CD14-positive monocyte (primary cell): ENCODE measurements at regions not wholly inside any gene's neighbourhood (a gene's known extent, or its start where the extent isn't known, plus 50 kb on each side); places are given as distances from the start of the nearest gene placed in this dataset.

Source experiments
- DNase-seq, 3 donors: peaks; one replicate each; pipeline ENCODE4 v3.0.0-alpha.2; 2011 to 2022
- H2AFZ ChIP-seq: 2 replicates; pipeline ENCODE4 v1.6.0; 2012; ENCODE audit warnings: mild to moderate bottlenecking, low read depth, low read length, inconsistent platforms; ENCODE audit not compliant: insufficient read depth, poor library complexity, severe bottlenecking
- H3K27ac ChIP-seq, 2 donors: 1 replicate in 1 of 2; 2 replicates in 1 of 2; pipeline ENCODE4 v1.5.1; 2012 to 2013; ENCODE audit warnings: low read length in 2 of 2, control low read depth in 1 of 2, inconsistent platforms in 1 of 2, low read depth in 1 of 2, mild to moderate bottlenecking in 1 of 2
- H3K27me3 ChIP-seq, 2 donors: one replicate each; pipeline versions ENCODE4 v1.6.0 to v1.6.1; 2011 to 2013; ENCODE audit warnings: low read length in 2 of 2; ENCODE audit not compliant: control insufficient read depth in 2 of 2, insufficient read depth in 2 of 2
- H3K36me3 ChIP-seq, 2 donors: replicated peaks in 1 of 2; 1 replicate in 1 of 2; 2 replicates in 1 of 2; pipeline versions ENCODE4 v1.5.1 to v1.6.1; 2012 to 2013; ENCODE audit warnings: low read length in 2 of 2, control low read depth in 1 of 2, inconsistent platforms in 1 of 2, mild to moderate bottlenecking in 1 of 2; ENCODE audit not compliant: insufficient read depth in 2 of 2, control insufficient read depth in 1 of 2
- H3K4me1 ChIP-seq, 2 donors: 1 replicate in 1 of 2; 2 replicates in 1 of 2; pipeline versions ENCODE4 v1.5.1 to v1.6.1; 2012 to 2013; ENCODE audit warnings: low read length in 2 of 2, control low read depth in 1 of 2, inconsistent platforms in 1 of 2, mild to moderate bottlenecking in 1 of 2, moderate library complexity in 1 of 2; ENCODE audit not compliant: insufficient read depth in 2 of 2, control insufficient read depth in 1 of 2
- H3K4me2 ChIP-seq: replicated peaks from 2 replicates; pipeline ENCODE3; 2012; ENCODE audit warnings: low read length, moderate library complexity, mild to moderate bottlenecking; ENCODE audit not compliant: poor library complexity, severe bottlenecking; ENCODE audit errors: extremely low read depth
- H3K4me3 ChIP-seq, 3 experiments: fragments of 200-600 bp in 1 of 3; sonication (generic) in 1 of 3; replicated peaks in 1 of 3; 1 replicate in 2 of 3; 2 replicates in 1 of 3; pipeline ENCODE4 v1.5.1; 2011 to 2013; ENCODE audit warnings: low read length in 3 of 3, mild to moderate bottlenecking in 3 of 3, control low read depth in 2 of 3, low read depth in 2 of 3, inconsistent platforms in 1 of 3, moderate library complexity in 1 of 3
- H3K79me2 ChIP-seq: 2 replicates; pipeline ENCODE4 v1.6.0; 2012; ENCODE audit warnings: mild to moderate bottlenecking, control low read depth, inconsistent platforms, low read length, moderate library complexity; ENCODE audit not compliant: insufficient read depth
- H3K9ac ChIP-seq: 2 replicates; pipeline ENCODE4 v1.6.0; 2017; ENCODE audit warnings: low read length, mild to moderate bottlenecking; ENCODE audit not compliant: insufficient read depth, poor library complexity, severe bottlenecking
- H3K9me3 ChIP-seq, 2 donors: replicated peaks in 1 of 2; 1 replicate in 1 of 2; 2 replicates in 1 of 2; pipeline versions ENCODE4 v1.5.1 to v1.6.1; 2012 to 2013; ENCODE audit warnings: low read length in 2 of 2, control low read depth in 1 of 2; ENCODE audit not compliant: control insufficient read depth in 1 of 2, insufficient read depth in 1 of 2
- H4K20me1 ChIP-seq: 2 replicates; pipeline ENCODE4 v1.6.0; 2012; ENCODE audit warnings: mild to moderate bottlenecking, low read length, control low read depth, moderate library complexity; ENCODE audit not compliant: insufficient read depth
- H3K27ac Mint-ChIP-seq, 7 donors: one replicate each; pipeline ENCODE4 v1.8.0; 2020; ENCODE audit warnings: mild to moderate bottlenecking in 7 of 7, mixed read lengths in 7 of 7, moderate library complexity in 6 of 7, inconsistent platforms in 2 of 7
- H3K27me3 Mint-ChIP-seq, 3 donors: one replicate each; pipeline ENCODE4 v1.8.0; 2021 to 2022; ENCODE audit warnings: low read depth in 3 of 3, mild to moderate bottlenecking in 3 of 3, mixed read lengths in 3 of 3, moderate library complexity in 3 of 3, inconsistent platforms in 1 of 3
- H3K36me3 Mint-ChIP-seq, 2 donors: one replicate each; pipeline ENCODE4 v1.8.0; 2020; ENCODE audit warnings: mixed read lengths in 2 of 2, inconsistent platforms in 1 of 2, mild to moderate bottlenecking in 1 of 2
- H3K4me1 Mint-ChIP-seq: one replicate; pipeline ENCODE4 v1.8.0; 2020; ENCODE audit warnings: mild to moderate bottlenecking, mixed read lengths
- H3K4me3 Mint-ChIP-seq, 2 donors: one replicate each; pipeline ENCODE4 v1.8.0; 2020; ENCODE audit warnings: mild to moderate bottlenecking in 2 of 2, mixed read lengths in 2 of 2, moderate library complexity in 1 of 2
- H3K9me3 Mint-ChIP-seq, 7 donors: one replicate each; pipeline ENCODE4 v1.8.0; 2020 to 2022; ENCODE audit warnings: mixed read lengths in 7 of 7, mild to moderate bottlenecking in 6 of 7, moderate library complexity in 6 of 7, inconsistent platforms in 2 of 7
- WGBS: methylation state at CpG from one replicate; pipeline ENCODE4 v1.1.5; 2013; ENCODE audit warnings: missing lambda C conversion rate; ENCODE audit not compliant: insufficient coverage; 5-methylcytosine and 5-hydroxymethylcytosine counted together
- intact Hi-C, 2 donors: fragments of 100-400 bp; cut with micrococcal nuclease; formaldehyde crosslinking; loops; one replicate each; pipeline versions ENCODE4 v1.15.0 to v1.15.1; 2023
- TF ChIP-seq, protein P1 (sequence below): fragments of 200-600 bp; IDR thresholded peaks from one replicate; pipeline ENCODE4 v1.8.0; 2022; ENCODE audit warnings: antibody characterized with exemption, mild to moderate bottlenecking

DNA sequence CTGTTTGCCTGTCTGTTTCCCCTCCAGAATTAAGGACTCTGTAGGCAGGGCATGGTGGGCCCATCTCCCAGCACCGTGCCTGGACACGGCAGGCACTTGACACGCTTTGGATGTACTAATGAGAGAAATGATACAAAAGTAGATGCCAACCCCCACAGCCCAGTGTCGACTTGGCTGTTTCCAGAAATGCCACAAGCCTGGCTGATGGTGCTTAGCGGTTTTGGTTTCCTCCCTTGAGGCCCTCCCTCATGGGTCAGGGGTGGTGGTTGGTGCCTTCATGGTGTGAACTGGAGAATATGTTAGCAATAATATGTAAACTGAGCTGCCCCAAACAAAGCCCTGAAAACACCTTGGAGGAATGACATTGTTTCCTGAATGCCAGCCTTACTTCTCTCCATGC is 55.5 kb upstream of the ESRRB start:
- Histone ChIP-seq H3K9ac (no peak overlapping the region), H3K36me3 (no peaks in the 10 kb centered on the region), H3K79me2 (no peaks in the 10 kb centered on the region), H2AFZ (no peak overlapping the region), H3K4me3 (no peak overlapping the region), H3K4me1 (no peaks in the 10 kb centered on the region), H3K4me2 (no peak overlapping the region), H3K9me3 (no peaks in the 10 kb centered on the region), H3K27me3 (no peaks in the 10 kb centered on the region), H4K20me1 (no peaks in the 10 kb centered on the region), H3K27ac (no peak overlapping the region)
- TF ChIP-seq, protein P1, sequence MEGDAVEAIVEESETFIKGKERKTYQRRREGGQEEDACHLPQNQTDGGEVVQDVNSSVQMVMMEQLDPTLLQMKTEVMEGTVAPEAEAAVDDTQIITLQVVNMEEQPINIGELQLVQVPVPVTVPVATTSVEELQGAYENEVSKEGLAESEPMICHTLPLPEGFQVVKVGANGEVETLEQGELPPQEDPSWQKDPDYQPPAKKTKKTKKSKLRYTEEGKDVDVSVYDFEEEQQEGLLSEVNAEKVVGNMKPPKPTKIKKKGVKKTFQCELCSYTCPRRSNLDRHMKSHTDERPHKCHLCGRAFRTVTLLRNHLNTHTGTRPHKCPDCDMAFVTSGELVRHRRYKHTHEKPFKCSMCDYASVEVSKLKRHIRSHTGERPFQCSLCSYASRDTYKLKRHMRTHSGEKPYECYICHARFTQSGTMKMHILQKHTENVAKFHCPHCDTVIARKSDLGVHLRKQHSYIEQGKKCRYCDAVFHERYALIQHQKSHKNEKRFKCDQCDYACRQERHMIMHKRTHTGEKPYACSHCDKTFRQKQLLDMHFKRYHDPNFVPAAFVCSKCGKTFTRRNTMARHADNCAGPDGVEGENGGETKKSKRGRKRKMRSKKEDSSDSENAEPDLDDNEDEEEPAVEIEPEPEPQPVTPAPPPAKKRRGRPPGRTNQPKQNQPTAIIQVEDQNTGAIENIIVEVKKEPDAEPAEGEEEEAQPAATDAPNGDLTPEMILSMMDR: no peak
- no peak for DNase-seq
- no peaks in the 10 kb centered on the region for H3K4me1 Mint-ChIP-seq
- peak overlapping the region in 1 of 7 donors; percentile 37 for H3K27ac Mint-ChIP-seq
- whole genome bisulfite sequencing: no CpG with 5 or more reads among the region's 5 CpGs
- peaks cover 3 to 10% (median 8%) of the 10 kb centered on the region in 3 donors for H3K27me3 Mint-ChIP-seq
- intact Hi-C loops: no loop called here
- H3K36me3 Mint-ChIP-seq: no peaks in the 10 kb centered on the region
- no peaks in the 10 kb centered on the region for H3K9me3 Mint-ChIP-seq
- no peak overlapping the region for H3K4me3 Mint-ChIP-seq

GRCh38 chr14:76320975-76321374 is 55.0 kb upstream of the ESRRB start:
- Histone ChIP-seq H3K9me3 (no peaks in the 10 kb centered on the region), H3K9ac (no peak overlapping the region), H3K27me3 (no peaks in the 10 kb centered on the region), H3K27ac (no peak overlapping the region), H2AFZ (no peak overlapping the region), H3K4me1 (no peaks in the 10 kb centered on the region), H3K4me3 (no peak overlapping the region), H3K79me2 (no peaks in the 10 kb centered on the region), H3K36me3 (no peaks in the 10 kb centered on the region), H3K4me2 (no peak overlapping the region), H4K20me1 (no peaks in the 10 kb centered on the region)
- no peak for DNase-seq
- intact Hi-C loops: no loop called here
- Mint-ChIP-seq H3K4me1 (no peaks in the 10 kb centered on the region), H3K27ac (no peak overlapping the region), H3K36me3 (no peaks in the 10 kb centered on the region), H3K4me3 (no peak overlapping the region), H3K27me3 (peaks cover 6 to 10% (median 8%) of the 10 kb centered on the region in 3 donors), H3K9me3 (no peaks in the 10 kb centered on the region)
- TF ChIP-seq, protein P1: no peak
- 67% methylated on average over 1 of the region's 4 CpGs for WGBS
